HG03103 (cell line): ENCODE measurements at regions not wholly inside any gene's neighbourhood (a gene's known extent, or its start where the extent isn't known, plus 50 kb on each side); places are given as distances from the start of the nearest gene placed in this dataset.

Source experiments
- ATAC-seq: cut with Tn5 transposase; IDR thresholded peaks from one replicate; pipeline ENCODE4 v1.9.1; 2021; ENCODE audit warnings: low read depth; ENCODE audit not compliant: unreplicated experiment

DNA sequence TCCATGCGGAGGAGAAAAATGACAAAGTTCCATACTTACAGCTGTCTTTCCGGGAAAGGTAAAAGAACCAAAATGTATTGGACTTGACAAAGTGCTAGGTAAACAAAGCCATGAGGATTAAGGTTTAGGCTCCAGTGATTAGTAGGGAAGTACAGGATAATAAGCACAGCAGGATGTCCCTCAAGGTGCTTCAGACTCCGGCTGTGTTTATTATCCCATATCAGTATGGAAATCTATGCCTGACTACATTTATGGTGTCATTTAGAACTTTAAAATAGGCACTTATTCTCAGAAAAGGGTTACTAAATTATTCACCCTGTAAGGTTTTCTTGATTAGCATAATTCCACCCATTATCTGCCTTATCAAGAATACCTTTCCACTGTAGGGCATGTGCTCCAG, 136.3 kb upstream of the CCDC68 start:
- no peak for ATAC-seq

DNA sequence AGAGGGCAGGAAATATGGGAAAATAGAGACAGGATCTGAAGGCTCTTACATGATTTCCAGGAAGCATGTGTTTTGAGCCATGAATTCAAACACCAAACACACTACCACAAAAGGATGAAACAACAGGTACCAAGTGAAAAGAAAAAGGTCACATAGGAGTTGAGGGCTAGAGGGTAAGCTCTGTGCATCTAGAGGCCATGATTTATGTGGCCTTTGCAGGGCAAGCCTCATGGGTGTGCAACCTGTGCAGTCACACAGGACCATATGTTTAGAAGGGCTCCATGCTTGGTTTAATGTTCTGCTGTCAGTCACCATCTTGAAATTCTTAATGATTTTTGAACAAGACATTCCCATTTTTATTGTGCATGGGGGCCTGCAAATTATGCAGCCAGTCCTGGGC, 134.5 kb upstream of the CCDC68 start:
- no peak for ATAC-seq

DNA sequence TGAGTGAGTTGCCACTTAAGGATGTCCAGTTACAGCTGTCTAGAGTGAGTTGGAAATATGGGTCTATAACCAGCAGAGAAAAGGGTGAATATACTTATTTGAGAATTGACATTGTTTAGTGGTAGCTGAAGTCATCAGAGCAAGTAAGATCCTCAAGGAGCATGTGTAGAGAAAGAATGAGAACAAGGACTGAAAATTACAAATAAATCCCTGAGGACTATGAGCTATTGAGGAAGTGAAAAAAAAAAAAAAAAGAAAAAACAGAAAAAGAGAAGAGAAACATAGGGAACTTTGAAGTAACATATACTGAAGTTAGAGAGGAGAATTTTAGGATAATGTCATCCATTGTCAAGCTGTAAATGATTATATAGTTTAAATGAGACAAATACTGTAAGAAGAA, 134.0 kb upstream of the CCDC68 start:
- ATAC-seq: no peak

DNA sequence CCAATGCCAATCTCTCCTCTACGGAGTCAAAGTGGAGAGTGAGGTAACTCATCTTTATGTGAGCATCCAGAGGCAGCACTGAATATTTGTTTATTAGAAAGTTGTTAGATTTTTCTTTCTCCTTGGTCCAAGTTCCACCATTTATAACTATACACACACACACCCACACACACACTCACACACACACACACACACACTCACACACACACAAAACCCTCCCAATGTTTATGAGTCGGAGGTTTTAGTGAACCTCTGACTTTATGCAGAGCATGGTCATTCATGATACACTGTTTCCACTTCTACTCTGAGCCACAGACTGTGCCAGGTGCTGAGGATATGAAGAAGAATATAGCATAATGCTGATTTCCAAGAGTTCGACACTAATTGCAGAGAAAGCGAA, 132.9 kb upstream of the CCDC68 start:
- ATAC-seq: no peak

DNA sequence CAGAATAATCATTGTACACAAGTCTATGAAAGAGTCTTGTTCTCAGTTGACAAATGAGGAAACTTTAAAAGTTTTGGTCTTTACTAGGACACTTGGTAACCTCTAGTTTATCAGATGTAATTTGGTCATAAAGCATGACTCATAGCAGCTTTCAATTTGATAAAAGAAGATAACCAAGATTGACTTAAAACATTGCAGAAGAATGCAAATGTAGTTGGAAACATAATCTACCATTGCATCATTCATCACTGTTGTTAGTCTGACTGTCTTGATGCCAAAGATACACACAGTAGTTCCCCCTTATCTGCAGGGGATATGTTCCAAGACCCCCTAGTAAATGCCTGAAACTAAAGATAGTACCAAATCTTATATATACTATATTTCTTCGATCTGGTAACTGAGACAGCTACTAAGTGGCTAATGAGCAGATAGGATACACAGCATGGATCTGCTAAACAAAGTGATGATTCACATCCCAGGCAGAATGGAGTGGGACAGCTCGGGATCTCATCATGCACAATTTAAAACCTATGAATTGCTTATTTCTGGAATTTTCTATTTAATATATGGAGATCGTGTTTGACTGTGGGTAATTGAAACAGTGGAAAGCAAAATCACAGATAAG, 131.4 kb upstream of the CCDC68 start:
- ATAC-seq: no peak

DNA sequence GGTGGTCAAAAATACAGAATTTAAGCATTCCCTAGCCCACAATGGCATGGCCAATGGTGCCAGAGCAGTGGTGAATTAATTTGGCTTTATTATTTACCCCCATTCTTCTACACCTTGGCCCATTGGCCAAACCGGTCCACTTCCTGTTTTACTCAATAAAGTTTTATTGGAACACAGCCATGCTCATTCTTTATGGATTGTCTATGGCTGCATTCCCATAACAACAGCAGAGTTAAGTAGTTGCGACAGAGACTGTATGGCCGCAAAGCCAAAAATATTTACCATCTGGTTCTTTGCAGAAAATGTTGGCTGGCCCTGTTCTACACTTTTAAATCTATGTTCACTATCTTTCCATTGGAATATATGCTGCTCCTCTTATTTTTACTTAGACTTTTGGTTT, 130.3 kb upstream of the CCDC68 start:
- no peak for ATAC-seq

DNA sequence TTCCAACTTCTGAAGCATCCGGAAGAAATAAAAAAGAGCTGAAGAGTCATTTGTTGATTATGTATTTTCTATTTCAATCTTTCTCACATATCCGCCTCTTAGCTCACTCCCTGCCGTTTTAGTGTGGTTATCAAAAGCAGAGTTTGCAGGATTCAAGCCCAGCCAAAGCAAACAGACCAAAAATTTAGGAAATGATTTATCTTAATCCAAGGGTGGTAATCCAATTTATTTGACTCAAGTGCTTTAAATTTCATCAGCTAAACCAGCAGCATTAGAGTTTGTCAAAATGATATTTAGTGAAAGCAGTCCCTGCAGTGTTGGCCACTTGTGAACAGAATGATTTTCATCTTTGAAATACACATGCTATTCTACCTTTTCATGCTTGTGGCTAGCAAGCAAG, 129.3 kb upstream of the CCDC68 start:
- no peak for ATAC-seq

DNA sequence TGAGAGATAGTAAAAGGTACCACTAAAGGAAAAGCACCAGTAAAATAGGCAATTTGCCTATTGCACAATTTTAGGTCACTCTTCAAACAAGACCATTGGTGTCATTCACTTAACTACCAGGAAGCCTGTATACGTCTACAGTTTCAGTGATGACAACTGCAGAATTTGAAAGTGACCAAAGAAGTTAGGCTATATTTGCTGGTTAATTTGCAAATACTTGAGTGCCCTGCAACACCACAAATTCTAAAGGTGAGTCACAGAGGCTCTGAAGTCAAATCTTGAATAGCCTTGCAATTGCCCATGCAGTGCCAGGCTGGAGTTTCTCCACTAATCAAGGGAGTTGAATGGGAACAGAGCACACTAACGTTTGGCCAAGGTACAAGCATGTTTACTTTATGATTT, 128.7 kb upstream of the CCDC68 start:
- ATAC-seq: no peak

DNA sequence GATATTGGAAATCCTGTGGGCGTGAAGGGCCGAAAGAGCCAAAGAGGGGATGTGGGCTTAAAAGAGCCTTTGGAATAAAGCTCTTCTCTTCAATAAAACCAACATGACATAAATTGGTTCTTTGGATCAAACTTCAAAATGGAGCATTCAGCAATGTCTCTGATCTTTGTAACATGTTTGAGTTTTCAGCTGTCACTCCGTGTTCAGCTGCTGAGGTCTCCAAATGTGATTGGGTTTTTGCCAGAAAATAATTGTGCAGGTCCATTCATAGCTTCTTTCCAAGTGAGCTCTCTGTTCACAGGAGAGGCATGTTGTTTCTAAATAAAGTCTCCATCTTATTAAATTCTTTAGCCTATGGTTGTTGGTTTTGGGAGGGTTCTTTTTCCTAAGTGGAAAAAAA, 127.6 kb upstream of the CCDC68 start:
- ATAC-seq: no peak

DNA sequence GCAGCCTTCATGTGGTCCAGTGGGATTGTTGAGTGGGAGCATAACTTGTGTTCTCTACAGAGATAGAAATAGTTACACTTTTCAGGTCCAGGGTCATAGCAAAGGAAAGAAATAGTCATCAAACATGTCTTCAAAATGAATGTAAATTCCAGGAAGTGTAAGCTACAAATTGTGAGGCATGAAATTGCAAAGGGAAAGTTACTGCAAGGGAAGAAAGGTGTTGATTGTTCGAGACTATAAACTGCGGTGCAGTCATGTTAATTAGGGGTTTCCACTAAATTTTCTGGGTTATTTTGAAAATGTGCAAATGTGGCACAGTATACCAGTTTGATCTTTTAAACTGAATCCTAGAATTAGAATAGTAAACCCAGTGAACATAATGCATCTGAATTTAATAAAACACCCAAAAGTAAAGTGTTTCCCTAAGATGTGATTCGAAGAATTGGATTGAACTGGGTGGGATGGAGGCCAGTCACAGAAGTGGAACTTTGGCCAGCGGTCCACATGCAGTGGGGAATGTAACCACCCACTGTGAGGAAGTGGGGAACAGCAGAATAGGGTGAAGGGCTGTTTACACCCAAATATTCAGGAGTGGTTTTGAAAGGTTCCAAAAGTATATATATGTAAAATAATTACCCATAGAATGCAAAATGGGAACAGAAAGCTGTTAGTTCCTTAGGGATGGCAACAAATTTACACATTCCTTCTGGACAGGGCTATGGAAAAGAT, 126.5 kb upstream of the CCDC68 start:
- no peak for ATAC-seq

DNA sequence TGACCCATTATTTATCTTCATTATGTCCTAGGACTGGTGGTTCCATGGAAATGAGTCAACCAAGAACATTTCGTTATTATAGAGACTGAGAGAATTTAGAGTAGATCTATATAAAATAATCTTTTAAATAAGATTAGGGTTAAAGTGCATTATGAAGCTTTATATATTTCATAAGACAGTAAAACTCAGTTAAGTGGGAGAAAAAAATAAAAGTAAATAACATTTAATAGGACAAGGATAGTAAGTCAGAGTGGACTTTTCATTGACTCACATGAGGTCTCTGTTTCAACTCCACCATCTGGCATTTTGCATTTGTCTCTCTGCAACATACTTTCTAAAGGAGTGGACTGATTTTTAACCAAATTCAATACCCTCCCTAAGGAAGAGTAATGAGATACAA, 125.3 kb upstream of the CCDC68 start:
- no peak for ATAC-seq

DNA sequence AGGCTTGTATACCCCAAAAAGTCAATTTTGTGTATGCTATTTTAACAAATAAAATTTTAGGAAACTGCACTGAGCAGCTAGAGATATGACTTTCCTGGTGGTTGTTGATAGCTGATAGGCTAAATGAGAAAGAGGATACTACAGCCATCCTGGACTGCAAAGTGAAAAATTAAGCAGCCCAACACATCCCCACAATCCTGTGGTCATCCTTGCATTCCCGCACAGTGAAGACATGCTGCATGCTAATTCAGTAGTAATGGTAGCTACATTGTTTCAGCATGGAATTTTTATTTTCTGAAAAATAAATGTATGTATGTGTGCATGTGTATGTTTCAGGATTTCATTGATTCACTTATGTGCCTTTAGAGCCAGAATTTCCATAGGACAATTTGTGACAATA, 124.2 kb upstream of the CCDC68 start:
- no peak for ATAC-seq

DNA sequence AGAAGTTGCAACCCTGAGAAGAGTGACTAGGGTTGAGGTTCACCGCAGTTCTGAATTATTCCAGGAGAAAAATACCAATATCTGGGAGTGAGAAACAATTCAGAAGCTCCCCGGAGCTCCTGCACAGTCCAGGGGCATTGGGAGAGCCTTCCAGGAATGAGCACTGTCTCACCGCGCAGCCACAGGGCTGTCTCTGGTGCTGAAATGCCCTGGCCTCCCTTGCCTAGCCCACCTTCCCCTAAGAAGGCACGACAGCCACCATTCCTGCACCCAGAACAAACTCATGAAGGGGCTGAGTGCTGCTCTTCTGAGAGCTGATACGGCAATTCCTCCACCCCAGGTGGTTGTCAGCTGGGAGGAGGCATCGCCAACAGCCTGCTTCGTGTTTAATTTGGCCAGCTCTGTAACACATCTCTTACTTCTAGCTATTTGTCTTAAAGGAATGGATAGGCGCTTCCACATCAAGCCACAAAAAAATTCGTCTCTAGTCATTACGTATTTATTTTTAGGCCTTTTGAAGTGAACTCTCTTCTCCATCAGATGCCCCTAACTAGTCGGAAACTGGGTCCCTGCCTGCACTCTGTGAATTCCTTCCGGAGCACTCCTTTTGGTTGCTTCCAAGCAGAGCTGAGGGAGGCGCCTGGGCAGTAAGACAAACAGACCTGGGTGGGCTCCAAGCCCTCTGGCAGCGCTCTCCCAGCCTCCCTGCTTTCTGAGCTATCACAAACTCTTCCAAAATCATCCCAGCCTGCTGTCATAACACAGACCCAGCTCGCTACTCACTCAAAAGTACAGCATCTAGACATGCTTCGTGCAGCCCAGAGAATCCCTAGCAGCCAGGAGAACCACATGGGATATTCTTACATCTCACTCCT, 120.5 kb upstream of the CCDC68 start:
- ATAC-seq: no peak

DNA sequence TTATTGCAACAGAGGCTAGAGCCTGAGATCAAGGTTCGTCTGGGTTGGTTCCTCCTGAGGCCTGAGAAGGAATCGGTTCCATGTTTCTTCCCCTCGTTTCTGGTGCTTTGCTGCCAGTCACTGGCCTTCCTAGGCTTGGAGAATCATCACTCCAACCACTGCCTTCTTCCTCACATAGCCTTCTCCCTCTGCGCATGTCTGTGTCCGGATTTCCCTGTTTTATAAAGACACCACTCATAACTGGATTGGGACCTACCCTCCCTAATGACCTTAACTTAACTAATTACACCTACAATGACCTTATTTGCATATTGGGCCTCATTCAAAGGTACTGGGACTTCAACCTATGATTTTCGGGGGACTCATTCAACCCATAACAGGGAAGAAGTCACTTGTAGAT, 119.8 kb upstream of the CCDC68 start:
- ATAC-seq: no peak

DNA sequence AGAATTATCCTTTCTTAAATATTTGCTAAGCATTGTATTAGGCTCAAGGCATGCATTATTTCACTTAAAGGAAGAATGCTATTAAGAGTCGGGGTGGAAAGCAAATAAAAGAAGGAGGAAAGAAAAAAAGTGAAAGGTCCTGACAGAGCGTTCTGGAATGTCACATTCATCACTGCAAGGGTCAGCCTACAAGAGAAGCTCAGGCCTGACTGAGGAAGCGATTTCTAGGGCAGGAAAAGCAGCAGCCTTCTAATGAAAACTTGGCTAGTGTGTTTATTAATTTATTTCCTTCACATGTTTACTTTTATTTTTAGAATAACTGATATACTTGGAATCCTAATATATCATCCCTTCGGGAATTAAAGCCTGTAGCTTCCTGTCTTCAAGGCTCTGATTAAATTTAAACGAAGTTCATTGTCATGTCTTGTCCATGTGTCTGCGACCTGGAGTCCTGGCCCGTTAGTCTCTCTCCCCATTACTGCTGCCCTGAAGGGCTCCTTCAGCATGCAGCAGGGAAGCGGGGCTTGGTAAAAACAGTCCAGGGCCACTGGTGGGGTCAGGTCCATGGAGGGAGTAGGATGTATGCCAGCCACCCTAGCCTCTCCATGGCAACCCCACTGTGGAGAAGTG, 119.2 kb upstream of the CCDC68 start:
- ATAC-seq: no peak

DNA sequence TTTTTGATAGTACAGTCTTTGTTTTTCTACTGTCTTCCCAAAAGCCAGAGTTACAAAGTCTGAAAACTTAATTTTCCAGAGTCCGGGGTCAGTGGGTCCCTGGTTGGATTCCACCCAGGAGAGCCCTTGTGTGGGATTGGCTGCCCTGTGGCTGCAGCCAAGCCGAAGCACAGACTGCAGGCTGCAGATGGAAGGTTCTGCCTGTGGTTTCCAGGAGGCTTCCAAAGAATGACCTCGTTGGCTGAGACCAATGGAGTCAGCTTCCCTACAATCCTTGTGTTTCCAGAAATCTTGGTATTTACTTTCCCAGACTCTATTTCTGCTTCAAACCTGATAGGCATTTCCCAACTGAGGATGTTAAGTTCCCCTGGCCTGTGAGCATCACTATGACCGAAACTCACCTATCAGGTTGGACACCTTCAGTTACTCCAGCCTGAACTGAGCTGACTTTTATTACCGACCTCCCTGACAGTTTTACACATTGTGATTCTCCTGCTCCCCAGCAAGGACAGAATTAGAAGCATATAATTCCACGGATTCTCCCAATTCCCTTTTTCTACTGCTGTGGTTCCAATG, 117.5 kb upstream of the CCDC68 start:
- ATAC-seq: no peak

DNA sequence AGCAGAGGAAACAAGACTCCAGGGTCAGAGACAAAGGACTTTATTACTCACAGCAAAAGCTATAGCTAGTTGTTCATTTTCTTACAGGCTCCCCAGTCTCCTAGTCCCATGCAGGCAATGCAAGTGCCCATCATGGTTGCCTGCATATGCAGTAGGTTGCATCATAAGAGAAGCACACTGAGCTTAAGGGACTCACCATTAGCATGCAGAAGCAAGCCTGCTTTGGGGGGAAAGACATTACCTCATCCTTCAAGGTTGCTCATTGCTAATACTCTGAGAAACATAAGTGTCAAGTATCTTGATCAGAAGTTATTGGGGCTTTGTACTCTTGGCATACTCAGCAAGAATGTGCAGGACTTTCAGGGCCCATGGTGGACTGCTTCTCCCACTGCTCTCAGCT, 114.6 kb upstream of the CCDC68 start:
- ATAC-seq: no peak

DNA sequence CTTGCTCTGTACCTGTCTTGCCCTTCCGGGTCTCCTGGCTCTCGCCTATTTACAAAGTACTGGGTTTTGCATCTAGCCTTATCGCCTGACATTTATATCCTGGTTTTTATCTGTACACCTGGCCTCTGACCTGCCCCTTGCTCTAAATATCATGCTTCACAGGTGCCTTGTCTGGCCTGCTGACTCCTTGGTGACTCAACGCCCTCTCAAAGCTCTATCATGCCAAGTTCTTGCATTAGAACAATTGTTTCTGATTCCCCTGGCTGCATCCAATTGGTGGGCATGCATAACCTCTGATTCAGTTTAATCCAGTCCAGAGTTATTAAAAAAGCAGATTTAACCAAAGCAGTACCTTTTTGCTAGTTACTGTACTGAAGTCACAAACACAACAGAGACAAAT, 113.9 kb upstream of the CCDC68 start:
- ATAC-seq: no peak

DNA sequence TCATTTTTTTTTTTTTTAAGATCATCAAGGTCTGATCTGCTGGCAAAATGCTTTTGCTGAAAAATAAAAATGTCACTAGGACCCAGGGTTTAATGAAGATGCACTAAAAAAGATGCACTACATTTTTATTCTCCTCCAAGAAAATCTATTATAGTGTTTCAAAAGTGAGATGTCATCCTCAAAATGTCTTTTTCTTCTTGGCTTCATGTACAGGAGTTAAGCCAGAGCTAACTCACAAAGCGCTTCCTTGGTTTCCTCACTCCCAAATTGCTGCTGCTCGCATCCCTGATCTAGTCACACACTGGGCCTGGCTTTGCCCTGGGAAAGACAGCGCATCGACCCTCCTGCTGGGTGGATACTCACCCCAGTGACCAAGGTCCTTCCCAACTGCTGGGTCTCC, 113.4 kb upstream of the CCDC68 start:
- no peak for ATAC-seq

DNA sequence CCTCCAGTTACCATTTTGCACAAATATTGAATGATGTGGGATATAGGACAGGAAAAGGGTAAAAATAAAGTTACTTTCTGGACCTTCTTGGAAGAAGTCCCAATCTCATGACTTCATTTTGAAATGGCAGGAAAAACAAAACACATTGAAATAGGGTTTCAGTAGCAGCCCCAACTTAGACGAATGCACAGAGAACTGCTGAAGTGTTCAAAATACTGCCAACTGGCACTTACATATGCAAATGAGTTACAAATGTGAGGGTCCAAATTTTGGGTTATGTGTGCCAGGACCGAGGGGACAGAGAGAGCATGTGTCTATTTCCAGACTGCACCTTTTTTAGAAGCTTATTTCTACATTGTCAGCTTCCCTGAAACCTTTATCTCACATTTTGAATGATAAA, 112.9 kb upstream of the CCDC68 start:
- ATAC-seq: no peak

DNA sequence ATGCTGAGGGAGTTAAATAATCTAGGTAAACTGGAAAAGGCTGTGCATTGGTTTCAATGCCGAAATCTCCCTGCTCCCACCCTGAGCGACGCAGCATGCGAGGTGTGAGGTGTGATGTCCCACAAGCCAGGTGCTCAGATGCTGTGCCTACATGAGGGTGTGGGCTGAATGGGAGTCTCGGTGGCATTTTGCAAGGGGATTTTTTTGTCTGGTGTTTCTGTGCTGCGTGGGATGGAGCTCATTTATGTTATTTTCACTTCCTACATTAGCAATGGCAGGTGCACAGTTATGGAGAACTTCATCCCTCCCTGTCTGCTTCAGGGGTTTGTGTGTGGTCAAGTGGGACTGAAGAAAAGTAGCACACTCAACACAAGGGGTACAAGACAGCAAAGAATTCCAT, 110.2 kb upstream of the CCDC68 start:
- ATAC-seq: peak; percentile 54
